ENCODE measurements at regions not wholly inside any gene's neighbourhood (a gene's known extent, or its start where the extent isn't known, plus 50 kb on each side); places are given as distances from the start of the nearest gene placed in this dataset.
A peak's percentile ranks its signal among the peaks of the same experiment; 100 is the strongest.
"Not testable (repeated sequence)": the region's sequence is repeated elsewhere in the genome, so short reads cannot be mapped to it uniquely, and the experiment has no call there.

- DNase-seq = peak; percentile 77
These were observed 463.4 kb upstream of the GRID2 start for GRCh38 chr4:91840359-91840758.

- DNase-seq = no peak
These were observed 457.5 kb upstream of the GRID2 start for GRCh38 chr4:91846233-91846632.

GRCh38 chr4:91851456-91851855 lies 452.3 kb upstream of the GRID2 start:
- no peak for DNase-seq

- no peak for DNase-seq
These were observed 415.8 kb upstream of the GRID2 start for GRCh38 chr4:91887926-91888325.

- not testable (repeated sequence) for DNase-seq
These were observed 412.5 kb upstream of the GRID2 start for GRCh38 chr4:91891217-91891616.

GRCh38 chr4:91894006-91894405 lies 409.8 kb upstream of the GRID2 start:
- DNase-seq = no peak

- DNase-seq = no peak
These were observed 399.2 kb upstream of the GRID2 start for GRCh38 chr4:91904556-91904955.

- DNase-seq = no peak
These were observed 393.8 kb upstream of the GRID2 start for GRCh38 chr4:91909963-91910362.

GRCh38 chr4:91914176-91914804 lies 389.5 kb upstream of the GRID2 start:
- peak; percentile 21 for DNase-seq

GRCh38 chr4:91916219-91916618 lies 387.5 kb upstream of the GRID2 start:
- no peak for DNase-seq

GRCh38 chr4:91924625-91925024 lies 379.1 kb upstream of the GRID2 start:
- no peak for DNase-seq

- no peak for DNase-seq
These were observed 368.5 kb upstream of the GRID2 start for GRCh38 chr4:91935217-91935616.

GRCh38 chr4:91936311-91936710 lies 367.5 kb upstream of the GRID2 start:
- DNase-seq = peak; percentile 69

- no peak for DNase-seq
These were observed 345.8 kb upstream of the GRID2 start for GRCh38 chr4:91957963-91958362.

GRCh38 chr4:91958596-91958995 lies 345.2 kb upstream of the GRID2 start:
- DNase-seq = no peak

- DNase-seq = no peak
These were observed 342.3 kb upstream of the GRID2 start for GRCh38 chr4:91961504-91961903.

GRCh38 chr4:91963486-91963885 lies 340.3 kb upstream of the GRID2 start:
- no peak for DNase-seq

- no peak for DNase-seq
These were observed 338.6 kb upstream of the GRID2 start for GRCh38 chr4:91965166-91965565.

GRCh38 chr4:91973479-91974153 lies 330.1 kb upstream of the GRID2 start:
- DNase-seq = no peak

- DNase-seq = no peak
These were observed 319.3 kb upstream of the GRID2 start for GRCh38 chr4:91984466-91984865.

GRCh38 chr4:91989914-91990313 lies 313.9 kb upstream of the GRID2 start:
- DNase-seq = no peak

GRCh38 chr4:91990726-91991125 lies 313.0 kb upstream of the GRID2 start:
- DNase-seq = no peak

GRCh38 chr4:91997045-91997444 lies 306.7 kb upstream of the GRID2 start:
- no peak for DNase-seq

GRCh38 chr4:92012899-92013867 lies 290.6 kb upstream of the GRID2 start:
- DNase-seq = no peak

All from DMS153 (cell line).